HG03066 (cell line): ENCODE measurements at regions not wholly inside any gene's neighbourhood (a gene's known extent, or its start where the extent isn't known, plus 50 kb on each side); places are given as distances from the start of the nearest gene placed in this dataset.
"Not testable (repeated sequence)": the region's sequence is repeated elsewhere in the genome, so short reads cannot be mapped to it uniquely, and the experiment has no call there.

Source experiments
- ATAC-seq: cut with Tn5 transposase; IDR thresholded peaks from one replicate; pipeline ENCODE4 v1.9.1; 2021; ENCODE audit warnings: low read depth; ENCODE audit not compliant: unreplicated experiment

- no peak for ATAC-seq
These were observed 82.1 kb downstream of the PLEKHG1 start for GRCh38 chr6:150681578-150682395.

GRCh38 chr6:150683320-150683719, 83.6 kb downstream of the PLEKHG1 start:
- ATAC-seq = no peak

DNA sequence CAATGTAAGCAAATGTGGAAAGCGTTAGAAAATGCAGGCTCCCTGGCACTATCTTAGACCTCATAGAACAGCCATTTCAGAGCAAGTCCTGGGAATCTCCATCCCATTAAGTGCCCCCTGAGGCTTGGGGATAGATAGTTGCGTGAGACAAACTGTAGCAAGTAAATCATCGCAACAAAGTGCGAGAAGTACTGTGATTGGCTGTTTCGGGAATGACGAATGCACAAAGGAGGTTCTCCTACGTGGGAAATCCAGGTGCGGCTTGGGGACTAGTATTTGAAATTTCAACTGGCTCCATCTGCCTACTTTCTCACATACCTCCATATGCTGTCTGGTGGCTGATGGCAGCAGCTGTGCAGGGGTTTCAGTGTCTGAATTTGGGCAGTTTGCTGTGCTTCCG, 84.5 kb downstream of the PLEKHG1 start:
- ATAC-seq = no peak

DNA sequence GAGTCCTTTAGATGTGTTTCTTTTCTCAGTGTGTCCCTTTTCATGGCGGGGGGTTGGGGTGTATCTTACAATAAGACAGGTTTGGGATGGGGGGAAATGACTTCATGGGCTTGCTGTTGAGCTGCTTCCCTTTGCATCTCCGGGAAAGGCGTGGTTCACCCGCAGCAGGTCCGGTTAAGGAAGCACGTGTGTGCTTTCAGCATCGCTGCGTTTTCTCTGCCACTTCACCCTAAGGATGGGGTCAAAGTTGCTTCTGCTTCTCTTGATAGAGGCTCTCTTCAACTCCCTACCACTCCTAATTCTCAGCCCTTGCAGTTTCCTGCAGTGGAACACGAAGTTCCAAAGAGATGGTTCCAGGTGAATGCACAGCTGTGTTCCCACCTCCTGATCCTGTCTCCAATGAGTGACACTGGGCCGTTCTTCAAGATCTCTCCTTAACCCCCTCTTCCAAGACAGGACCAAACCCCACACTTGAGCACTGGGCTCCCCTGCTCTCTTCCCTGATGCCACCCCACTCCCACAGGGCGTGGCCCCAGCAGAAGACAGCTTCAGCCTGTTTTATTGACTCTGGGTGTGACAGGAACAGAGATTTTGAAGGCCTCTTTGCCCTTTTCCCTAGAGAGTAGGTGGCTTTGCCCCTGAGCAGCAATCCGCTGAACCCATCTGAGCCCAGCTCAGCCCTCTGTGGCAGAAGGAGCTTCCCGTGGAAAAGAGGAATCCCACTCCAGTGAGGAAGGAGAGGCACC, 85.2 kb downstream of the PLEKHG1 start:
- no peak for ATAC-seq

- peak; percentile 50 for ATAC-seq
These were observed 86.2 kb downstream of the PLEKHG1 start for GRCh38 chr6:150685860-150686259.

- no peak for ATAC-seq
These were observed 86.9 kb downstream of the PLEKHG1 start for GRCh38 chr6:150686566-150686965.

DNA sequence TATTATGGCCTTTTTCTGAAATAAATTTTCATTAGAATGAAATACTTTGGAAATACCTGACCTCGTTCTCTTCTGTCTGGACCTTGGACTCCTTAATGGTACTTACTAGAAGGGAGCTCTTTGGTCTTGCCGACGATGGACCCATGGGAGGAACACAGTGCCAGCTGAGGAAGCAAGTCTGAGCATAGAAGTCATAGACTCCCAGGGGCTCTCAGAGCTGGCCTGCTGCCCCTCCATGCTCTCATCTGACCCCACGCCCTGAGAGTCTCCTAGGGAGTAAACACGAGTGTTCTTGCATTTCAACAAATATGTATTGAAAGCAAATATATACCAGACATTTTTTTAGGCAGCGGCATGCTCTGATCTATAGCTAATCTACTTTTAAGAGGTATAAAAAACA, 87.8 kb downstream of the PLEKHG1 start:
- no peak for ATAC-seq

- peak; percentile 50 for ATAC-seq
These were observed 90.4 kb downstream of the PLEKHG1 start for GRCh38 chr6:150689900-150690590.

DNA sequence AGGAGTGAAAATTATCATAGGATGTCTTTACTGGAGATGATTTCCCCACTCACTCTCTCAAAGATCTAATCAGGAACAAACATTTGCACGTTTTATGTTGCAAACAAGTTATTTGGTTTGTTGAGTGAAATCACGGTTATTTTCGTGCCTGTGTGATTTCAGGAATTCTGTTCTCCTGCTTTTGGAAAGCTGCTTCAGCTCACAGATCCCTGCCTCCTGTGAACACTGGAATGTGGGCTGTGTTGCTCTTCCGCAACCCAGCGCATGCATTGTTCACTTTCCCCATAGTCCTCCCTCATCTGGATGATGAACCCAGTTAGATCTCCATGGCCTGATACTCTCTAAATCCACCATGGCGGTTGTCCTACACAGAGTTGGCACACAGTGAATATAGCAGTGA, 91.0 kb downstream of the PLEKHG1 start:
- ATAC-seq = no peak

DNA sequence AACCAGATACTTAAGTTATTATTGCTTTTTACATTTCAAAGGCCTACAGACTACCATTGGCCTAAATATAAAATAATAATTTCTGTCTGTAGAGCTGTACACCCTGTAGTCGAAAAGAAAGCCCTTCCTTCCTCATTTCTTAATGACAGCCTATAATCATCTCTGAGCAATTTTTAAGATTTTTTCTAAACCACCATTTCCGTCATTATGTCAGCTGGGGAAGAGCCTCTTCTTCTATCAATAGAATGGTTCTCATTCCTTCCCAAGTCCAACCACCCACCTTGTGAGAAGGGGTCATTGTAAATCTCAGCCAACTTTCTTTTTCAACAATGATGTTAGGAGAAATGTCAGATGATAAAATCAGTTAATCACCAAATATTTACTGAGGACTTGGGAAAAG, 91.8 kb downstream of the PLEKHG1 start:
- no peak for ATAC-seq

DNA sequence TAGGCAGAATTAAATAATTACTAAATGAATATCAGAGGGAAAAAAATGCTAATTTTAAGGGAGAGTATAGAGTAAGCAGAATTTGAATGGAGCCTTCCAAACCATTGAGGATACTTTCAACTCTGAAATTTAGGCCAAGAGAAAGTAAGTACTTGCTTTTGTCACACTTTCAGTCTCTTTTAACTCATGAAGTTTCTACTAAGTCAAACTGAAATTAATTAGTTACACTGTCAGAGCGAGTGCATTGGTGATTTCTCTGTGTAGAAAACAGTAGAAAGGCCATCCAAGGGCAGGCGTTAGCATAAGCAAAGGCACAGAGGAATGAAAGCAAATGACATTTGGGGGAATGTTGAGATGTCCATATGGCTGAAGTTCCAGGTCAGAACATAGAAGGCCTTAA, 92.9 kb downstream of the PLEKHG1 start:
- ATAC-seq = peak; percentile 70

GRCh38 chr6:150694889-150695288, 95.2 kb downstream of the PLEKHG1 start:
- ATAC-seq = no peak

GRCh38 chr6:150695652-150696051, 96.0 kb downstream of the PLEKHG1 start:
- ATAC-seq = no peak

- no peak for ATAC-seq
These were observed 96.5 kb downstream of the PLEKHG1 start for GRCh38 chr6:150696190-150696589.

DNA sequence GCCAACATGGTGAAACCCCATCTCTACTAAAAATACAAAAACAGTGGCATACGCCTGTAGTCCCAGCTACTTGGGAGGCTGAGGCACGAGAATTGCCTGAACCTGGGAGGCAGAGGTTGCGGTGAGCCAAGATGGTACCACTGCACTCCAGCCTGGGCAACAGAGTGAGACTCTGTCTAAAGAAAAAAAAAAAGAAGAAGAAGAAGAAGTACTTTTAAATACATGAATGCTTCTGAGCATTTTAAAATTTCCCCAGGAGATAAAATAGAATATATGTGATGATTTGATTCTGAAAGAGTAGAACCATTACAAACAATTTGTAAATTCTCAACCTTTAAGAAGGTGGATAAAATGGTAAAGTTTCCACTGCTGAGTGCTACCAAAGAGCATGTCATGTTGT, 97.2 kb downstream of the PLEKHG1 start:
- ATAC-seq = not testable (repeated sequence)

DNA sequence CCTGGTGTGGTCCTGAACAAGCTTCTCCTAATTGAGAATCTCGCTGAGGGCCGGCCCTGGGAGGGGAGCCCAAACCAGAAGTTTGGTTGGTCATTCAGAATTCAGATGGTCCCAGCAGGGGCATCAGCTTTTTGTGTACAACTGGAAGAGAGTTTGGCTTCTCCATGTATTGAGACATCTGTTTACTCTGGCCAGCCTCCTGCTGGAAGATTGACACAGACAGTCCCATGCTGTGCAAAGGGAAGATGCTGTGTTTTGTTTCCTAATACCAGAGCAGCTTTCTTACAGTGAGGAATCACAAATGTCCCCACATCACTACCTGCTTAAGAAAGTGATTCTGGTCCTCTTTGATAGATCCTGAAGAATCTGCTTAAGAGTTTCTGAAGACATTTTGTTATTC, 97.8 kb downstream of the PLEKHG1 start:
- ATAC-seq = no peak

DNA sequence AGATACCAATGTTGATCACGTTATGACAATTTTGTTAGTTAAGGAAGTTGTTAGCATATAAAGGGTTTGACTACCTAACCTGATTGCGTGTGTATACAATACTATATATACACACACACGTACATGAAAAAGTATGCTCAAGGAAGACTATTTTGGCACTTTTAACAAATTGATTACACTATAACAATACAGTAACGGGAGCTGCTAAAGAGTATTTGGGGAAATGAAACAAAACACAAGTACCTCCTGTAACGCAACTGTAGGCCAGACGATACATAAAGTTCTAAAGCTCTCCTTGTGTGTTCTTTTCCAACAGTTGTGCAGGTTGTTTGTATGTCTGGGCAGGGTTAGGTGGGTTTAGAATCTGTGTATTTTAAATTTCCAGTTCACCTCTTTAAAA, 98.7 kb downstream of the PLEKHG1 start:
- no peak for ATAC-seq

DNA sequence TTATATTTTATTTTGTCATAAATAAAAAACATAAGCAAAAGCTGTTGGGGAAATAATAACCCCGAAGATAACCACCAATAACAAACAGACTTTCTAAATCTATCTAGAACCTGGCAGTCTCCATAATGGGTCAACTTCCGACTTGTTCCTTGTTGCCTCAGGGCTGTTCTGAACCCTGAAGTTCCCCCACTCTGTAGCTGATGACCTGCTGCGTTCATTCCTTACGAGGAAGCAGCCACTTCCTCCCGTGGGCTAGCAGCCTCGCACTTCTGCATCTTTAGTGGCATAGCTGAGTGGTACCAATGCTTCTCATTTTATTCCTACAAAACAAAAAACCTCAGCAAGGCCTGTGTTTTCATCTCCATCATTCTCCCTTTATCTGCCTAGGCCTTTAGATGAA, 103.0 kb downstream of the PLEKHG1 start:
- ATAC-seq = no peak

- no peak for ATAC-seq
These were observed 104.9 kb downstream of the PLEKHG1 start for GRCh38 chr6:150704447-150705192.

DNA sequence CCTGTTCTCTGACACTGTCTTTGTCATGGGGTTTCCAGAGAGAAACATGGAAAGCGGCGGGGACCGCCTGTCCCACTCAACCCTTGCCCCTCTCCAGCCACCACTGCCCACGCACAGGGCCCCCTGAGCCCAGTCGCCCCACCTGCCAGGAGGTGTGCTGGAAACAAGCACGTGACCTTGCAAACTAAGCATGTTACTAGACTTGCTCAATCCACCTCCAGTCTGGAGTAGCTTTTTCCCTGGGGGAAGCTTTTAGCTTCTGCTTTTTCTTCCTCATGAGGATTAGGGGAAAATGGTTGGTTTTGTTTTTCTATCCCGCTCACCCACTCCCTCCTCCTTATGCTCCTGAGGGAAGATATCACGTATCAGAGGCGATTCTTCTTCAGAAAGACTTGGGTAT, 105.7 kb downstream of the PLEKHG1 start:
- ATAC-seq = no peak

DNA sequence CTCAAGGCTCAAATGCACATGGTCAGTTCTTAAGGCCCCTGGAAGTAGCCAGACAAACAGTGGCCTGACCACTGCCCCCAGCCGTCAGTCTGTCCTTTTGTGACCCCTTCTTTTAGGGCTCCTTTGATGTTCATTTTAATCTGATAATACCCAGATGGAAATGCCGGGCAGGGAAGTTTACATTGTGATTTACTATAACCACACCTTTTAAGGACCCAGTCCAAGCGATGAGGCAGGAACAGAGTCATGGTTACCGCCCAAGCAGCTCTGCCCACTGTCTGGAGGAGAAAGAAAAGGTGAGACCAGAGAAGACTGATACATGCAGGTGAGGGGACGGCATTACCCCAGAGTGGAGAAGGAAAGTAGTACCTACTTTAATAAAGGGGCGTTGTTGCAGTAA, 110.6 kb downstream of the PLEKHG1 start:
- ATAC-seq = no peak
